Activated CD8-positive, alpha-beta T cell treated with anti-CD3 and anti-CD28 coated beads, Interleukin-2, amount 10 ng/mL, durations not matched to agents 7 days and 5 days (primary cell): ENCODE measurements at regions not wholly inside any gene's neighbourhood (a gene's known extent, or its start where the extent isn't known, plus 50 kb on each side); places are given as distances from the start of the nearest gene placed in this dataset.

Experiments
- ATAC-seq: fragments of 150-1000 bp; cut with Tn5 transposase; one replicate; pipeline ENCODE4 v1.10.0; 2021; ENCODE audit warnings: moderate library complexity
- CTCF ChIA-PET: fragments of 350-600 bp; sonication (Branson Sonifier 250); formaldehyde crosslinking; loops from one replicate; lab custom pipeline; 2021; ENCODE audit warnings: antibody characterized with exemption; lab: Charles Lee
- POLR2A ChIA-PET: fragments of 350-600 bp; sonication (Branson Sonifier 250); formaldehyde crosslinking; loops from one replicate; lab custom pipeline; 2021; ENCODE audit warnings: antibody characterized with exemption; lab: Charles Lee
- DNase-seq: peaks from one replicate; pipeline ENCODE4 v3.0.0-alpha.2; 2020
- H3K27ac Mint-ChIP-seq: one replicate; pipeline ENCODE4 v1.8.0; 2021; ENCODE audit warnings: mild to moderate bottlenecking, mixed read lengths
- H3K27me3 Mint-ChIP-seq: one replicate; pipeline ENCODE4 v1.8.0; 2021; ENCODE audit warnings: low read depth, mixed read lengths
- H3K36me3 Mint-ChIP-seq: one replicate; pipeline ENCODE4 v1.8.0; 2021; ENCODE audit warnings: low read depth, mixed read lengths
- H3K4me1 Mint-ChIP-seq: one replicate; pipeline ENCODE4 v1.8.0; 2021; ENCODE audit warnings: low read depth, mixed read lengths
- H3K4me3 Mint-ChIP-seq: one replicate; pipeline ENCODE4 v1.8.0; 2021; ENCODE audit warnings: mild to moderate bottlenecking, mixed read lengths
- H3K9me3 Mint-ChIP-seq: one replicate; pipeline ENCODE4 v1.8.0; 2022; ENCODE audit warnings: mixed read lengths; ENCODE audit not compliant: insufficient read depth

DNA sequence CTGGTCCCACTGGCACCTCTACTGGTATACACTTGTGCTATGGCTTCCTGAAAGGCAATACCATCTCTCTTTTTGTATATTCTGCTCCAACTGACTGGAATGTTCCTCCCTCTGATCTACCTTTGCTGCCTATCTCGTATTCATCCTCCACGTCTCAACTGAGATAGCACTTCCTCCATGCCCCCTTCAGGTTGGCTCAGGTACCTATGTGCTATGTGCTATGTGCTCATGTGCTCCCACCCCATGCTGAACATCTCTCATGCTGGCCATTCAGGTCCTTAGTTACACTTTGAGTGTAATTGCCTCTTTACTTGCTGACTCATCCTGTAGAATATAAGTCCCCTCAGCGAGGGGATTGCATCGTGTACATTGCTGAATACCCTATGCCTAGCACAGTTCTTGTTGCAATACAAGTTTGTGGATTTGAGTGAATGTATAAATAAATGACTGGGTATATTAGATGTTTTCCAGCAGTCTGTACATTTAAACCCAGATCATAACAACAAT, 156.9 kb downstream of the SOX2 start:
- no peak for DNase-seq
- no peaks in the 10 kb centered on the region for H3K36me3 Mint-ChIP-seq
- no peaks in the 10 kb centered on the region for H3K9me3 Mint-ChIP-seq
- no peak for ATAC-seq
- no peaks in the 10 kb centered on the region for H3K4me1 Mint-ChIP-seq
- H3K27ac Mint-ChIP-seq = no peak overlapping the region
- no peak overlapping the region for H3K4me3 Mint-ChIP-seq
- ChIA-PET POLR2A (no interaction called here), CTCF (no interaction called here)
- H3K27me3 Mint-ChIP-seq = no peaks in the 10 kb centered on the region

DNA sequence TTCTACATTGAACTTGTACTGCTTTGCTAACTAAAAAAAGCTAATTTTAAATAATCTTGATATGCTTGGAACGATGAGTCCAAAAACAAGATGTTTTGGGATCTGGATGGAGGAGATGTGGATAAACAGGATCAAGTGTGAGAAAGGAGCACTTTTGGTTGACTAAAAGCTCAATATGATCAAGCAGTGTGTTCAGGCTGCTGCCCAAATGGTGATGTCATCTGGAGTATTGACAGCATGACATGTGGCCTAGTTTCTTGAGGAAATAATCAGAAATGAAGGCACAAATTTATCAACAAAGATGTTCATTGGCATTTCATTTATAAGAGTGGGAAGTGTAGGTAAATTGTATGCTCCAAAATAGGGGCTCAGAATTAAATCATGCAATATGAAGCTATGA, 161.2 kb downstream of the SOX2 start:
- DNase-seq (no peak), ATAC-seq (no peak)
- H3K36me3 Mint-ChIP-seq = no peaks in the 10 kb centered on the region
- no peak overlapping the region for H3K4me3 Mint-ChIP-seq
- POLR2A ChIA-PET = no interaction called here
- H3K4me1 Mint-ChIP-seq = no peaks in the 10 kb centered on the region
- H3K27ac Mint-ChIP-seq = no peak overlapping the region
- CTCF ChIA-PET = interaction anchor here (0.6 kb wide), 1 partner anchor 21 kb away, joined by 3 read pairs; no protein-coding TSS in a partner anchor
- no peaks in the 10 kb centered on the region for H3K9me3 Mint-ChIP-seq
- H3K27me3 Mint-ChIP-seq = no peaks in the 10 kb centered on the region

DNA sequence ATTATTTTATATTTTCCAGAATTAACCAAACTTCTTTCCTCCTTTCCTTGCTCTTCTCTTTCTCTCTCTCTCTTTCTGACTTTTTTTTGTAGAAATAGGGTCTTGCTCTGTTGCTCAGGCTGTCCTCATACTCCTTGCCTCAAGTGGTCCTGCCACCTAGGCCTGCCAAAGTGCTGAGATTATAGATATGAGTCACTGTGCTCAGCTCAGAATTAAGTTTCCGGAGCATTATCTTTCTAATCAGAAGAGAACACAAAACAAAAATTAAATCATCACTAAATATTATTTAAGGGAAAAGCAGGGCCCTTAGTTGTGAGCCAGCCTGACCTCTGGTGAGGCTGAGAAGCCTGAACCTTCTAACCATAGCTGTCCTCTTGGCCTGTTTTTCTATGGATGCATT, 168.2 kb downstream of the SOX2 start:
- H3K9me3 Mint-ChIP-seq = no peaks in the 10 kb centered on the region
- no peak for ATAC-seq
- no peaks in the 10 kb centered on the region for H3K4me1 Mint-ChIP-seq
- H3K4me3 Mint-ChIP-seq = no peak overlapping the region
- no peak overlapping the region for H3K27ac Mint-ChIP-seq
- no peaks in the 10 kb centered on the region for H3K36me3 Mint-ChIP-seq
- H3K27me3 Mint-ChIP-seq = no peaks in the 10 kb centered on the region
- no peak for DNase-seq
- POLR2A ChIA-PET = no interaction called here
- CTCF ChIA-PET = no interaction called here

DNA sequence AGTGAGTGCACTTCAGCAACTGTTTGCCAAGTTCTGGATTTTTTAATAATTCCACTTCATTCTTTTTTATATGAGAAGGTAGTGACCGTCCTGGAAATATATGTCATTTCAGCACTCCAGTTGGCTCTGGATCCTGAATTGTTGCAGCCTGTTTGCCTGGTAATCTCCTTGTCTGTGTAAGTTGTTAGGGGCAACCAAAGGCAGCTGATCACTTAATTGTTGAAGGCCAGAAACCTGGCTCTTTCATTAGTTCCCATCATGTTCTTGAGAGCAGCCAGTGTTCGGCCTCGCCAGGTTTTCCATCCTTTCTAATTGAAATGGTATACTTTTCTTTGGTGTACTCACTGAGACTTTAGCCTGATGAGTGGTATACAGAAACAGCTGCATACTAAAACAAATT, 168.6 kb downstream of the SOX2 start:
- no peak for ATAC-seq
- H3K4me3 Mint-ChIP-seq = no peak overlapping the region

DNA sequence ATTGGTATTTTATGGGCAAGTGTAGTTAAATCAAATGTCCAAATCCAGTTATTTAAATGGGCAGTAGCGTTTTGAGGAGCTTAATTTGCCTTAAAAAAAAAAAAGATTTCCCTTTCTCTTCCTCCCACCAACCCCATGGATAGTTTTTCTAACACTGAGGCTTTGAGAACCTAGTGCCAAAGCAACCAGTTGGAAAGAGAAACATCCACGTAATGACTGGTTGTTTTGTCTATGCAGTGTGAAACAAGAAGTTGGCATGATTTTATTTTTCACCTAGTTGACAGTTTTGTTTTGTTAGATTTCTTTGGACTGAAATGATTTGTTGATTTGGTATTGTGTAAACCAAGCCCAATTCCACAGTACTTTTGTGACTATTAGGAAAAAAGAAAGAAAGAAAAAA, 170.0 kb downstream of the SOX2 start:
- H3K27ac Mint-ChIP-seq = no peak overlapping the region
- H3K27me3 Mint-ChIP-seq = no peaks in the 10 kb centered on the region
- H3K4me3 Mint-ChIP-seq = no peak overlapping the region

More for the DNA sequence above, 168.6 kb downstream of the SOX2 start:
- ChIA-PET CTCF (no interaction called here), POLR2A (no interaction called here)
- Mint-ChIP-seq H3K27me3 (no peaks in the 10 kb centered on the region), H3K4me1 (no peaks in the 10 kb centered on the region), H3K27ac (no peak overlapping the region), H3K9me3 (no peaks in the 10 kb centered on the region), H3K36me3 (no peaks in the 10 kb centered on the region)
- DNase-seq = no peak

DNA sequence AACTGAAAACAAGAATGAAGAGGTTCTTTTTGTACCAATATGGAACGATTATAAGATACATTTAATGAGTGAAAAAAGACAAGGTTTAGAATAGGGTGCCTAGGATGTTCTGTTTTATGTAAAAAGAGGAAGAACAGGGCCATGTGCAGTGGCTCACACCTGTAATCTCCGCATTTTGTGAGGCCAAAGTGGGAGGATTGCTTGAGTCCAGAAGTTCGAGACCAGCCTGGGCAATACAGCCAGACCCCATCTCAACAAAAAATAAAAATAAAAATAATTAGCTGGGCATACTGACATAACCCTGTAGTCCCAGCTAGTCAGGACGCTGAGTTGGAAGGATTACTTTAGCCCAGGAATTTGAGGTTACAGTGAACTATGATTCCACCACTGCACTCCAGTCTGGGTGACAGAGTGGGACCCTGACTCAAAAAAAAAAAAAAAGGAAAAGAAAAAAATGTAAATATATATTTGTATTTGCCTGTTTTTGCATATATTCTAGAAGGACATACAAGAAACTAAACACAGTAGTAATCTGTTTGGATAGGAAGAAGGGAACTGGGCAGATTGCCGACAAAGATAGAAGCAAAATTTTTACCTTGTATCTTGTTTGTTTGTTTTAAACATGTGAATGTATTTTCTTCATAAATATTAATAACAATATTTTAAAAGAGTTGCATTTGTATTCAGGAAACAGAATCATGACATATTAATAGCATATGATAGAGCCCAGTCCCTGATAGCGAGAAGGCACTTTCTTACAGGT, 174.3 kb downstream of the SOX2 start:
- no peaks in the 10 kb centered on the region for H3K27me3 Mint-ChIP-seq
- POLR2A ChIA-PET = no interaction called here
- DNase-seq = no peak

More for the DNA sequence above, 170.0 kb downstream of the SOX2 start:
- Mint-ChIP-seq H3K4me1 (no peaks in the 10 kb centered on the region), H3K36me3 (no peaks in the 10 kb centered on the region), H3K9me3 (no peaks in the 10 kb centered on the region)
- ChIA-PET CTCF (no interaction called here), POLR2A (no interaction called here)
- ATAC-seq (no peak), DNase-seq (no peak)

DNA sequence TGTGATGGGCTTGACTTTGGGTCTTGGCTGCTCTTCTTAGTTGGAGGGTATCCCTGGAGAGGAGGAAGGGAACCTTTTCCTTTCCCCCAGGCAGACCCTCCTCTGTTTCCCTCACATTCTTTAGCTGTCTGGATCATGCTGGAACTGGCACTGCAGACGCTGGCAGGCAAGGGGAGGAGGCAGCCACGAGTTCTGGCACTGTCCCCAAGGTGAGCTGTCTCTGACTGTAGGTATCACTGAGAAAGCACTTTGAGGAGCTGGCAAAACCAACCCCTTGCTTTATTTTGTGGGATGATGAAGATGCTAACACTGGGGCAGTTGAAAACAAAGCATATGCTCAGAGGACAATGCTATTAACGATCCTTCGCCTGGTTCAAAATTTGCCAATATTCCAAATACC, 175.0 kb downstream of the SOX2 start:
- no peak for DNase-seq
- CTCF ChIA-PET = no interaction called here

More for the DNA sequence above, 174.3 kb downstream of the SOX2 start:
- Mint-ChIP-seq H3K4me1 (no peaks in the 10 kb centered on the region), H3K9me3 (no peaks in the 10 kb centered on the region), H3K36me3 (no peaks in the 10 kb centered on the region), H3K4me3 (no peak overlapping the region), H3K27ac (no peak overlapping the region)
- CTCF ChIA-PET = no interaction called here
- ATAC-seq = no peak

DNA sequence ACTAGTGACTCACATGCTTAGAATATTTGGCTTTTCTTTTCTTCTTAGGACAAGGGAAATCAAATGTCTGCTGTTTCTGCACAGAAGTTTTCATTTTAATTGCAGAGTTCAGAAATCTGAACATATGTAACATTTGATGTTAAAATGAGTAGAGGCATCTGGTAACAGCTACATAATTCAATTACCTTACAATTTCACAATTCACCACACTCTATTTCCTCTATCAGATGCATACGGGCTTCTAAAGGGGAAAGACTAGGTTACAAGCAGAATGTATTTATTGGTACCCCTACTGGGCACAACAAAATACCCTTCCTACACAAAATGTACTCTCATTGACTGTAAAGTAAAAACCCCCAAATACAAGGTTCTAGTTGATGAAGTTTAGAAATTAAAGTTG, 176.0 kb downstream of the SOX2 start:
- Mint-ChIP-seq H3K27ac (no peak overlapping the region), H3K4me1 (no peaks in the 10 kb centered on the region), H3K27me3 (no peaks in the 10 kb centered on the region), H3K9me3 (no peaks in the 10 kb centered on the region), H3K36me3 (no peaks in the 10 kb centered on the region), H3K4me3 (no peak overlapping the region)
- POLR2A ChIA-PET = no interaction called here
- DNase-seq (no peak), ATAC-seq (no peak)
- CTCF ChIA-PET = no interaction called here

More for the DNA sequence above, 175.0 kb downstream of the SOX2 start:
- H3K4me3 Mint-ChIP-seq = no peak overlapping the region
- H3K4me1 Mint-ChIP-seq = no peaks in the 10 kb centered on the region
- no peak for ATAC-seq
- H3K36me3 Mint-ChIP-seq = no peaks in the 10 kb centered on the region
- no peaks in the 10 kb centered on the region for H3K27me3 Mint-ChIP-seq
- H3K27ac Mint-ChIP-seq = no peak overlapping the region
- POLR2A ChIA-PET = no interaction called here
- H3K9me3 Mint-ChIP-seq = no peaks in the 10 kb centered on the region

DNA sequence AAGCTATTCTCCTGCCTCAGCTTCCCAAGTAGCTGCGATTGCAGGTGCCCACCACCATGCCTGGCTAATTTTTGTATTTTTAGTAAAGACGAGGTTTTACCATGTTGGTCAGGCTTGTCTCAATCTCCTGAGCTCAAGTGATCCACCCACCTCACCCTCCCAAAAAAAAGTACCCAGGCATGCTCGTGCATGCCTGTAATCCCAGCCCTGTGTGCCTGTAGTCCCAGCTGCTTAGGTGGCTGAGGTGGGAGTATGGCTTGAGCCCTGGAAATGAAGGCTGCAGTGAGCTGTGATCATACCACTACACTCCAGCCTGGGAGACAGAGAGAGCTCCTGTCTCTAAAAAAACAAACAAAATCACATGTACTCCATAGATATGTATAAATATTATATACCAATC, 176.5 kb downstream of the SOX2 start:
- ChIA-PET POLR2A (no interaction called here), CTCF (no interaction called here)
- H3K4me3 Mint-ChIP-seq = no peak overlapping the region
- DNase-seq (no peak), ATAC-seq (no peak)
- H3K4me1 Mint-ChIP-seq = no peaks in the 10 kb centered on the region
- no peaks in the 10 kb centered on the region for H3K9me3 Mint-ChIP-seq
- H3K27me3 Mint-ChIP-seq = no peaks in the 10 kb centered on the region
- no peaks in the 10 kb centered on the region for H3K36me3 Mint-ChIP-seq
- H3K27ac Mint-ChIP-seq = no peak overlapping the region

DNA sequence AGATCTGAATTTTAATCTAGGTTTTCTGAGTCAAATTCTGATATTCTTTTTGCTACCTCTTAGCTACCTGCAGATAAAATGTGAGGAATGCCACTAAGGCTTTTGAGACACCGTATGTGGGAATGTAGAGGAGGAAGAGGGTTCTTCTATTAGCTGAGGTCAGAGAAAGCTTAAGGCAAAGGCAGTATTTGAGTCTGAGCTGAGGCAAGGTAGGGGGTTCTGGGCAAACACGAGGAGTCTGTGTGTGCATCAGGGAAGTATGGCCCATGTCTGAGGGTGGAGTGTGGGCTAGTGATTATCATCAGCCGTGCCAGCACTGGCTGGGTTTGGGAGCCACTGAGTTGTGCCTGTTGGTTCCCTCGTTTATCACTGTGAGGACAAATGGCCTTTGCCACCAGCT, 181.1 kb downstream of the SOX2 start:
- H3K27me3 Mint-ChIP-seq = no peaks in the 10 kb centered on the region
- ATAC-seq (no peak), DNase-seq (no peak)
- ChIA-PET POLR2A (no interaction called here), CTCF (no interaction called here)
- no peaks in the 10 kb centered on the region for H3K9me3 Mint-ChIP-seq
- no peaks in the 10 kb centered on the region for H3K4me1 Mint-ChIP-seq
- H3K27ac Mint-ChIP-seq = no peak overlapping the region
- H3K36me3 Mint-ChIP-seq = no peaks in the 10 kb centered on the region
- no peak overlapping the region for H3K4me3 Mint-ChIP-seq

DNA sequence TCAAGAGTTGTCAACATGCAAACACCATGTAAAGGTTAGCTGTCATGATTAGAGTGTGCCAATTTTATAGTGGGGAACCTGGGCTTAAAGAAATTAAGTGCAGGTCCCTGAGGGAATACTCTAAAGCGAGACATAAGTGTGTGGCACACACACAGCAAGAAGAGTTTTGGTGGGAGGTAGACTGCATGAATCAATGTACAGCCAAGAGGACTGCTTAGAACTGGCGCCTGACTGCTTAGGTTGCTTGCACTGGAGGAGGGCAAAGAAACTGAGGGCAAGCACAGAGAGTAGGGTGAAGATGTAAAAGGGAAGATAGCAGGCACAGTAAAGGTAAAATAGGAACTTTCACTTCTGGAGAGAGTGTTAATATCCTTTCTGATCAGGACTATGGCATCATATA, 184.9 kb downstream of the SOX2 start:
- Mint-ChIP-seq H3K4me1 (no peaks in the 10 kb centered on the region), H3K27ac (no peak overlapping the region), H3K9me3 (no peaks in the 10 kb centered on the region), H3K36me3 (no peaks in the 10 kb centered on the region), H3K4me3 (no peak overlapping the region), H3K27me3 (no peaks in the 10 kb centered on the region)
- DNase-seq = no peak
- ChIA-PET CTCF (no interaction called here), POLR2A (no interaction called here)
- no peak for ATAC-seq

DNA sequence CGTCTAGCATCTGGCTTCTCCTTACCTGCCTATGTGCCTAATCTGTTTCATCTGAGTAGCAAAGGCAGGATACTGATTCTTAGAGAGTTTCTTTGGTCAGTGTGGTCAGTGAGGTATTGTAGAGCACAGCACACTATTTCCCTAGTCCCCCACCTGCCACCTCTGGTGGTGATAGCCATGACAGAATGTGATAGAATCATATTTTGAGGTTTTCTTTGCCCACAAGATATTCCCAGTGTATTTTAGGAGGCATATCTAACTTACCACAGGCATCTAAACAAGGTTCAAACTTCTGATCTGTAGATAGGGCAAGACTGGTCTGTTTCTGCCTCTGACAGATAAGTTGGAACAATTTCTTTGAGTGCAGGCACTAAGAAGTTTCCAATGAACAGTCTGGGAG, 188.0 kb downstream of the SOX2 start:
- Mint-ChIP-seq H3K4me3 (no peak overlapping the region), H3K4me1 (no peaks in the 10 kb centered on the region), H3K27ac (no peak overlapping the region), H3K27me3 (no peaks in the 10 kb centered on the region), H3K9me3 (no peaks in the 10 kb centered on the region), H3K36me3 (no peaks in the 10 kb centered on the region)
- ChIA-PET CTCF (no interaction called here), POLR2A (no interaction called here)
- DNase-seq = no peak
- ATAC-seq = no peak

DNA sequence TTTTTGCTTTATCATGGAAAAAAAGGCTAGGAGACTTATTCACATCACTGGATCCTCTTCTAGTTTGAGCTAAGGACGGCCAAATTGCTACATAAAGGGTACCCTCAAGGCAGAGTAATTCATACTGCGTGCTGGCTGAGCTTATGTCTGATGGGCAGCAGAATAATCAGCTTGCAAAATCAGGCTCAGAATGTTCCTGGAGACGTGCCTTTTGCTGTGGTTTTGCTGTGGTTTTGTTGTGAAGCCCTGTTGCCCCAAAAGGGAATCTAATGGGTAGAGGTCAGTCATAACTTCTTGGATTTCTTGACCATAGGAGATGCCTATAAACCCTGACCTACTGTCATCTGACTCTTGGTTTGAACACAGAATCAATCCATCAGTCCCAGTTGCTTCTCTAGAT, 189.9 kb downstream of the SOX2 start:
- no peaks in the 10 kb centered on the region for H3K27me3 Mint-ChIP-seq
- H3K27ac Mint-ChIP-seq = no peak overlapping the region
- CTCF ChIA-PET = no interaction called here
- no peak overlapping the region for H3K4me3 Mint-ChIP-seq
- no peak for ATAC-seq
- DNase-seq = no peak
- POLR2A ChIA-PET = no interaction called here
- H3K9me3 Mint-ChIP-seq = no peaks in the 10 kb centered on the region
- H3K4me1 Mint-ChIP-seq = no peaks in the 10 kb centered on the region
- H3K36me3 Mint-ChIP-seq = no peaks in the 10 kb centered on the region
